CD4-positive, alpha-beta T cell (primary cell): ENCODE measurements at regions not wholly inside any gene's neighbourhood (a gene's known extent, or its start where the extent isn't known, plus 50 kb on each side); places are given as distances from the start of the nearest gene placed in this dataset.

Experiments
- ATAC-seq: fragments of 200-7000 bp; cut with Tn5 transposase; one replicate; pipeline ENCODE4 v1.10.0; 2022; ENCODE audit warnings: mild to moderate bottlenecking; ENCODE audit not compliant: poor library complexity
- CTCF ChIA-PET: fragments of 350-600 bp; sonication (Branson Sonifier 250); formaldehyde crosslinking; loops from one replicate; lab custom pipeline; 2021; ENCODE audit warnings: antibody characterized with exemption, inconsistent platforms; lab: Charles Lee
- POLR2A ChIA-PET: fragments of 350-600 bp; sonication (Branson Sonifier 250); formaldehyde crosslinking; loops from one replicate; lab custom pipeline; 2021; ENCODE audit warnings: antibody characterized with exemption, inconsistent platforms; lab: Charles Lee
- DNase-seq, 14 experiments: peaks; one replicate each; pipeline ENCODE4 v3.0.0-alpha.2; 2013 to 2020; ENCODE audit warnings: mixed read lengths in 2 of 14
- H3K27ac ChIP-seq, 2 donors: one replicate each; pipeline versions ENCODE4 v1.5.1 to v1.7.0; 2013; ENCODE audit warnings: low read length in 2 of 2, low read depth in 1 of 2, mild to moderate bottlenecking in 1 of 2
- H3K27me3 ChIP-seq, 2 experiments: 1 replicate in 1 of 2; 2 replicates in 1 of 2; pipeline versions ENCODE4 v1.6.1 to v1.7.0; 2013; ENCODE audit warnings: low read length in 2 of 2, control low read depth in 1 of 2, mild to moderate bottlenecking in 1 of 2, moderate library complexity in 1 of 2; ENCODE audit not compliant: insufficient read depth in 2 of 2, control insufficient read depth in 1 of 2
- H3K36me3 ChIP-seq: one replicate; pipeline ENCODE4 v1.6.1; 2013; ENCODE audit warnings: low read length, control low read depth; ENCODE audit not compliant: insufficient read depth
- H3K4me1 ChIP-seq: one replicate; pipeline ENCODE4 v1.6.1; 2013; ENCODE audit warnings: low read length, control low read depth; ENCODE audit not compliant: insufficient read depth
- H3K4me3 ChIP-seq: one replicate; pipeline ENCODE4 v1.5.1; 2013; ENCODE audit warnings: mild to moderate bottlenecking, low read length, moderate library complexity
- H3K9me3 ChIP-seq, 2 experiments: 1 replicate in 1 of 2; 2 replicates in 1 of 2; pipeline versions ENCODE4 v1.6.1 to v1.7.0; 2013; ENCODE audit warnings: low read length in 2 of 2, mild to moderate bottlenecking in 2 of 2, control low read depth in 1 of 2, moderate library complexity in 1 of 2; ENCODE audit not compliant: control insufficient read depth in 1 of 2, insufficient read depth in 1 of 2
- H3K27ac Mint-ChIP-seq: one replicate; pipeline ENCODE4 v1.8.0; 2020; ENCODE audit warnings: mixed read lengths
- H3K27me3 Mint-ChIP-seq: one replicate; pipeline ENCODE4 v1.8.0; 2021; ENCODE audit warnings: mixed read lengths
- H3K36me3 Mint-ChIP-seq: one replicate; pipeline ENCODE4 v1.8.0; 2021; ENCODE audit warnings: low read depth, mixed read lengths
- H3K4me1 Mint-ChIP-seq: one replicate; pipeline ENCODE4 v1.8.0; 2021; ENCODE audit warnings: low read depth, mixed read lengths
- H3K4me3 Mint-ChIP-seq: one replicate; pipeline ENCODE4 v1.8.0; 2020; ENCODE audit warnings: mild to moderate bottlenecking, mixed read lengths
- H3K9me3 Mint-ChIP-seq: one replicate; pipeline ENCODE4 v1.8.0; 2020; ENCODE audit warnings: mixed read lengths
- intact Hi-C, 2 experiments: fragments of 100-400 bp; cut with DNase I in 1 of 2; cut with micrococcal nuclease in 1 of 2; formaldehyde crosslinking; loops; one replicate each; pipeline versions ENCODE4 v1.15.1 to v1.9.0; 2023 to 2025; cut with DNase I, micrococcal nuclease
- TF ChIP-seq, protein P1 (sequence below): fragments of 200-600 bp; IDR thresholded peaks from one replicate; pipeline ENCODE4 v1.8.0; 2022; ENCODE audit warnings: antibody characterized with exemption, mild to moderate bottlenecking

DNA sequence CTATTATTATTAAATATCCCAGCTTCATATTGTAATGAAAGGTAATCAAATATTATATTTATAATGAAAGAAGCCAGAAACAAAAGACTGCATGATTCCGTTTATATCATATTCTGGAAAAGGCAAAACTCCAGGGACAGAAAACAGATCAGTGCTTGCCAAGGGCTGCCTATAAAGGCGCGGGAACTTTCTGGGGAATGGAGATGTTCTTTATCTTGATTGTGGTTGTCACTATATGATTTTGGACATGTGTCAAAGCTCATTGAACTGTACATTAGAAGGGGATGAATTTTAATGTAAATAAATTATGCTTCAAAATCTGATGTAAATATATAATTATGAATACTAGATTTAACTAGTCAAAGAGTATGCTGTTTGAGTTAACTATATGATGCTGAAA, 115.4 kb upstream of the KRAS start:
- peaks cover 0 to 5% of the 10 kb centered on the region in 2 experiments for H3K9me3 ChIP-seq
- H3K4me1 Mint-ChIP-seq: peaks cover 19% of the 10 kb centered on the region

DNA sequence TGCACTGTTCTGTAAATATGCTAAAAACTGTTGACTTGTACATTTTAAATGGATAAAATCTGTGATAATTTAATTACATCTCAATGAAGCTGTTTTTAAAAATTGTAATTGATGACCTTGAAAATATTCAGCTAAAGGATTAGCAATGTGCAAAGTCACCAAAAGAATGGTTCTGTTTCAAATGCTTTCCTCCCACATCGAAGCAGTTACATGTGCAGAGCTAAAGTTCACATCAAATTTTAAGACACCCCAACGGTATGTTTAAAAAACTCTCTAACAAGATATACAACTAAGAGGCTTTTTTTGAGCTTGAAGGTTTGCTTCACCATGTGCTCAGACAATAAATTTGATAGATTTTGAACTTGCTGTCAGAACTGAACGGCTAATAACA, 114.6 kb upstream of the KRAS start:
- Mint-ChIP-seq H3K4me3 (peak overlapping the region; percentile 55), H3K27me3 (no peaks in the 10 kb centered on the region), H3K36me3 (no peaks in the 10 kb centered on the region), H3K9me3 (no peaks in the 10 kb centered on the region), H3K4me1 (peaks cover 19% of the 10 kb centered on the region), H3K27ac (no peak overlapping the region)
- Histone ChIP-seq H3K4me1 (no peaks in the 10 kb centered on the region), H3K27me3 (no peaks in the 10 kb centered on the region), H3K4me3 (no peak overlapping the region), H3K27ac (no peak overlapping the region), H3K9me3 (peaks cover 0 to 5% of the 10 kb centered on the region in 2 experiments), H3K36me3 (no peaks in the 10 kb centered on the region)
- no peak for ATAC-seq
- POLR2A ChIA-PET: interaction anchor here (0.8 to 3.3 kb wide), 6 partner anchors 9 to 124 kb away, joined by 3 to 18 read pairs (median 4); partner anchors contain the start of gene KRAS
- no peak for DNase-seq
- CTCF ChIA-PET: interaction anchor here (2.2 kb wide), 1 partner anchor 22 kb away, joined by 6 read pairs; no protein-coding TSS in a partner anchor
- TF ChIP-seq, protein P1, sequence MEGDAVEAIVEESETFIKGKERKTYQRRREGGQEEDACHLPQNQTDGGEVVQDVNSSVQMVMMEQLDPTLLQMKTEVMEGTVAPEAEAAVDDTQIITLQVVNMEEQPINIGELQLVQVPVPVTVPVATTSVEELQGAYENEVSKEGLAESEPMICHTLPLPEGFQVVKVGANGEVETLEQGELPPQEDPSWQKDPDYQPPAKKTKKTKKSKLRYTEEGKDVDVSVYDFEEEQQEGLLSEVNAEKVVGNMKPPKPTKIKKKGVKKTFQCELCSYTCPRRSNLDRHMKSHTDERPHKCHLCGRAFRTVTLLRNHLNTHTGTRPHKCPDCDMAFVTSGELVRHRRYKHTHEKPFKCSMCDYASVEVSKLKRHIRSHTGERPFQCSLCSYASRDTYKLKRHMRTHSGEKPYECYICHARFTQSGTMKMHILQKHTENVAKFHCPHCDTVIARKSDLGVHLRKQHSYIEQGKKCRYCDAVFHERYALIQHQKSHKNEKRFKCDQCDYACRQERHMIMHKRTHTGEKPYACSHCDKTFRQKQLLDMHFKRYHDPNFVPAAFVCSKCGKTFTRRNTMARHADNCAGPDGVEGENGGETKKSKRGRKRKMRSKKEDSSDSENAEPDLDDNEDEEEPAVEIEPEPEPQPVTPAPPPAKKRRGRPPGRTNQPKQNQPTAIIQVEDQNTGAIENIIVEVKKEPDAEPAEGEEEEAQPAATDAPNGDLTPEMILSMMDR: no peak
- intact Hi-C loops: no loop called here

More for the DNA sequence above, 115.4 kb upstream of the KRAS start:
- ChIA-PET CTCF (interaction anchor here (1.4 to 2.2 kb wide), 2 partner anchors 21 to 125 kb away, joined by 3 to 6 read pairs; no protein-coding TSS in a partner anchor), POLR2A (interaction anchor here (1.2 to 3.3 kb wide), 4 partner anchors 12 to 125 kb away, joined by 3 to 18 read pairs (median 10); partner anchors contain the start of gene KRAS)
- H3K36me3 Mint-ChIP-seq: no peaks in the 10 kb centered on the region
- TF ChIP-seq, protein P1: no peak
- no peaks in the 10 kb centered on the region for H3K27me3 ChIP-seq
- H3K4me3 Mint-ChIP-seq: no peak overlapping the region
- H3K27ac Mint-ChIP-seq: no peak overlapping the region
- ATAC-seq (no peak), DNase-seq (no peak)
- H3K36me3 ChIP-seq: no peaks in the 10 kb centered on the region
- H3K4me3 ChIP-seq: no peak overlapping the region
- intact Hi-C loops: no loop called here
- H3K9me3 Mint-ChIP-seq: no peaks in the 10 kb centered on the region
- no peaks in the 10 kb centered on the region for H3K27me3 Mint-ChIP-seq
- H3K27ac ChIP-seq: no peak overlapping the region
- no peaks in the 10 kb centered on the region for H3K4me1 ChIP-seq

DNA sequence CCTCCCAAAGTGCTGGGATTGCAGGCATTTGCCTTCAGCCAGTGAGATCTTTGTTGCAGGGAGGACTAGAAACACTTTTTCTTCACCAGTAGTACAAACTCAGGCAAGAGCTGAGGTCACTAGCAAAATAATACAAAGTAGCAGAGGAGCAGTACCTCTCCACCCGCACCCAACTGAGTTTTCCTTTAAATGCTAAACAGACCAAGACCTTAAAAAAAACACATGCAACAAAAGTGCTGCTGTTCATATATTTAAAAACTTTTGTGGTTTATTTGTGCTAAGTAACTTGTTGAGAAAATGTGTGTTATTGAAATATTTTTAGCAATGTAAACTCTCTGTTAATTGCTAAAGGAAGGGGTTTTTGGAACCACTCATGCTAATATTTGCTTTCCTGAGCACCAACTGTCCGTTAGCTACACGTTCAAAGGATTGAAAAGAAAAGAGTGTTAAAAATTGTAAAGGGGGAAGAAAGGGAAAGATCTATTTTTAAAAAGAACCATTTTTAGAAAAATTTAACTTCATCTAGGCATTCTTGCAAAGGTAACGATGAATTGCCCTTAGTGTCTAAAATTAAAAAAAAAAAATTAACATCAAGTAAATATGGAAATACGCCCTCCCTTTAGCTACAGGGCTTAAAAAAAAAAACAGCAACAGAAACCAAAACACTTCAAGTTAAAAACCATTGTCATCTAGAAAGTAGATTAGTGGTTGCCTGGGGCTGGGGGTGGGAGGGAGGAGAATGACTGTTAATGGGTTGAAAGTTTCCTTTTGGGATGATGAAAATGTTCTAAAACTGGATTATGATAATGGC, 114.0 kb upstream of the KRAS start:
- Mint-ChIP-seq H3K4me1 (peaks cover 19% of the 10 kb centered on the region), H3K27ac (no peak overlapping the region), H3K4me3 (peak overlapping the region; percentile 22), H3K36me3 (no peaks in the 10 kb centered on the region), H3K27me3 (no peaks in the 10 kb centered on the region), H3K9me3 (no peaks in the 10 kb centered on the region)
- Histone ChIP-seq H3K9me3 (peaks cover 0 to 5% of the 10 kb centered on the region in 2 experiments), H3K27me3 (no peaks in the 10 kb centered on the region), H3K36me3 (no peaks in the 10 kb centered on the region), H3K4me1 (no peaks in the 10 kb centered on the region), H3K4me3 (no peak overlapping the region), H3K27ac (no peak overlapping the region)
- DNase-seq: peak in 1 of 14 experiments; percentile 32
- TF ChIP-seq, protein P1: no peak
- peak; percentile 61 for ATAC-seq
- ChIA-PET POLR2A (interaction anchor here (0.8 to 3.3 kb wide), 5 partner anchors 10 to 114 kb away, joined by 3 to 18 read pairs (median 3); partner anchors contain the start of gene KRAS), CTCF (interaction anchor here (0.7 to 2.2 kb wide), 2 partner anchors 14 to 23 kb away, joined by 3 to 6 read pairs; no protein-coding TSS in a partner anchor)
- intact Hi-C loops: loop anchor here in 1 of 2 experiments (5.0 kb wide), 1 partner anchor 37 kb away; no protein-coding TSS in a partner anchor
